ENCODE measurements at regions not wholly inside any gene's neighbourhood (a gene's known extent, or its start where the extent isn't known, plus 50 kb on each side); places are given as distances from the start of the nearest gene placed in this dataset.

- FAIRE-seq (no peak), ATAC-seq (no peak), DNase-seq (ENCODE audit: low spot score) (no peak)
- ChIA-PET CTCF (ENCODE audit: low intra/inter-chr PET ratio, low total read pairs) (no interaction called here), POLR2A (no interaction called here)
- H3K79me2 ChIP-seq (ENCODE audit: insufficient read depth, low read length), result no peaks in the 10 kb centered on the region
- H3K36me3 ChIP-seq (replicated peaks in 1 of 2; ENCODE audit: control insufficient read depth in 1 of 2, insufficient read depth in 2 of 2, low read length in 2 of 2), result no peaks in the 10 kb centered on the region
- H3K4me1 ChIP-seq (ENCODE audit: insufficient read depth, low read length), result peaks cover 11% of the 10 kb centered on the region
- H3K9me3 ChIP-seq (ENCODE audit: low read length), result no peaks in the 10 kb centered on the region
- intact Hi-C loops (cut with micrococcal nuclease; ENCODE audit: unreplicated experiment) (no loop called here), in situ Hi-C loops (cut with HindIII; ENCODE audit: extremely low pct_ligation_motif_present, low pct_unique_long_range_greater_than_20kb) (no loop called here)
- H3K9ac ChIP-seq (ENCODE audit: insufficient read depth, low read depth, low read length), result no peak overlapping the region
- no peaks in the 10 kb centered on the region for H4K20me1 ChIP-seq (ENCODE audit: insufficient read depth, low read length)
- no peak overlapping the region for H2AFZ ChIP-seq (ENCODE audit: low read length)
- no peaks in the 10 kb centered on the region for H3K27me3 ChIP-seq (ENCODE audit: control insufficient read depth in 1 of 2, insufficient read depth in 2 of 2, low read length in 2 of 2)
- TF ChIP-seq ZNF263 (CRISPR knock-in tag; IDR thresholded peaks at IDR 0.05) (no peak), ZNF710 (CRISPR knock-in tag; IDR thresholded peaks at IDR 0.05; ENCODE audit: borderline replicate concordance) (no peak), YEATS2 (CRISPR knock-in tag; IDR thresholded peaks at IDR 0.05; ENCODE audit: borderline replicate concordance) (no peak), POGZ (CRISPR knock-in tag; IDR thresholded peaks at IDR 0.05) (no peak), CBX1 (IDR thresholded peaks at IDR 0.05; ENCODE audit: low read depth) (no peak), ZNF609 (CRISPR knock-in tag; IDR thresholded peaks at IDR 0.05; ENCODE audit: borderline replicate concordance) (no peak)
- H3K4me2 ChIP-seq (ENCODE audit: low read depth, low read length), result no peak overlapping the region
- H3K27ac ChIP-seq (ENCODE audit: extremely low read length, insufficient read depth, low read length), result no peak overlapping the region
- H3K4me3 ChIP-seq (replicated peaks in 1 of 3; ENCODE audit: insufficient read depth in 1 of 3, low read depth in 2 of 3, low read length in 3 of 3), result no peak overlapping the region
- BruUV-seq (replicated peaks), result no TSS peak
Measured at GRCh38 chr1:113201560-113201959, 128.6 kb downstream of the LRIG2 start.
